ENCODE measurements at regions not wholly inside any gene's neighbourhood (a gene's known extent, or its start where the extent isn't known, plus 50 kb on each side); places are given as distances from the start of the nearest gene placed in this dataset.

GRCh38 chr2:207444756-207445155 lies 85.0 kb upstream of the CREB1 start:
- no peak for TF ChIP-seq CTCF (IDR thresholded peaks at IDR 0.05; ENCODE audit: insufficient read depth, low read length, poor library complexity, severe bottlenecking)
- no peaks in the 10 kb centered on the region for H3K36me3 ChIP-seq (ENCODE audit: control insufficient read depth, insufficient read depth, low read length)
- H3K4me3 ChIP-seq (ENCODE audit: low read depth, low read length), result no peak overlapping the region
- no peak for DNase-seq (ENCODE audit: low read depth)
- H3K27me3 ChIP-seq (ENCODE audit: control insufficient read depth, insufficient read depth, low read length), result no peaks in the 10 kb centered on the region

- no peak for DNase-seq (ENCODE audit: low read depth)
- TF ChIP-seq CTCF (IDR thresholded peaks at IDR 0.05; ENCODE audit: insufficient read depth, low read length, poor library complexity, severe bottlenecking), result no peak
- Histone ChIP-seq H3K4me3 (ENCODE audit: low read depth, low read length) (no peak overlapping the region), H3K27me3 (ENCODE audit: control insufficient read depth, insufficient read depth, low read length) (no peaks in the 10 kb centered on the region), H3K36me3 (ENCODE audit: control insufficient read depth, insufficient read depth, low read length) (no peaks in the 10 kb centered on the region)
These were observed 83.1 kb upstream of the CREB1 start for GRCh38 chr2:207446653-207447052.

- no peaks in the 10 kb centered on the region for H3K36me3 ChIP-seq (ENCODE audit: control insufficient read depth, insufficient read depth, low read length)
- DNase-seq (ENCODE audit: low read depth), result no peak
- H3K27me3 ChIP-seq (ENCODE audit: control insufficient read depth, insufficient read depth, low read length), result no peaks in the 10 kb centered on the region
- no peak for TF ChIP-seq CTCF (IDR thresholded peaks at IDR 0.05; ENCODE audit: insufficient read depth, low read length, poor library complexity, severe bottlenecking)
- H3K4me3 ChIP-seq (ENCODE audit: low read depth, low read length), result no peak overlapping the region
These were observed 81.8 kb upstream of the CREB1 start for GRCh38 chr2:207448006-207448405.

GRCh38 chr2:207449642-207450165 lies 80.1 kb upstream of the CREB1 start:
- no peak for DNase-seq (ENCODE audit: low read depth)
- Histone ChIP-seq H3K4me3 (ENCODE audit: low read depth, low read length) (no peak overlapping the region), H3K27me3 (ENCODE audit: control insufficient read depth, insufficient read depth, low read length) (no peaks in the 10 kb centered on the region), H3K36me3 (ENCODE audit: control insufficient read depth, insufficient read depth, low read length) (no peaks in the 10 kb centered on the region)
- TF ChIP-seq CTCF (IDR thresholded peaks at IDR 0.05; ENCODE audit: insufficient read depth, low read length, poor library complexity, severe bottlenecking), result no peak

GRCh38 chr2:207450186-207450585 lies 79.6 kb upstream of the CREB1 start:
- Histone ChIP-seq H3K27me3 (ENCODE audit: control insufficient read depth, insufficient read depth, low read length) (no peaks in the 10 kb centered on the region), H3K36me3 (ENCODE audit: control insufficient read depth, insufficient read depth, low read length) (no peaks in the 10 kb centered on the region), H3K4me3 (ENCODE audit: low read depth, low read length) (no peak overlapping the region)
- no peak for DNase-seq (ENCODE audit: low read depth)
- no peak for TF ChIP-seq CTCF (IDR thresholded peaks at IDR 0.05; ENCODE audit: insufficient read depth, low read length, poor library complexity, severe bottlenecking)

GRCh38 chr2:207458582-207458981 lies 71.2 kb upstream of the CREB1 start:
- H3K27me3 ChIP-seq (ENCODE audit: control insufficient read depth, insufficient read depth, low read length), result no peaks in the 10 kb centered on the region
- no peak for DNase-seq (ENCODE audit: low read depth)
- H3K4me3 ChIP-seq (ENCODE audit: low read depth, low read length), result no peak overlapping the region
- TF ChIP-seq CTCF (IDR thresholded peaks at IDR 0.05; ENCODE audit: insufficient read depth, low read length, poor library complexity, severe bottlenecking), result no peak
- no peaks in the 10 kb centered on the region for H3K36me3 ChIP-seq (ENCODE audit: control insufficient read depth, insufficient read depth, low read length)

All from kidney epithelial cell (primary cell).